OCI-LY3 (cell line): ENCODE measurements at regions not wholly inside any gene's neighbourhood (a gene's known extent, or its start where the extent isn't known, plus 50 kb on each side); places are given as distances from the start of the nearest gene placed in this dataset.
"Not testable (repeated sequence)": the region's sequence is repeated elsewhere in the genome, so short reads cannot be mapped to it uniquely, and the experiment has no call there.

ENCODE experiments used
- H2AFZ ChIP-seq: fragments of 200-600, 300-600 bp; shearing (Covaris generic); 2 replicates; pipeline ENCODE4 v1.6.0; 2014; ENCODE audit warnings: antibody characterized with exemption, low read depth, low read length
- H3K27ac ChIP-seq: fragments of 200-600, 300-600 bp; sonication (generic); 2 replicates; pipeline ENCODE4 v1.5.1; 2014; ENCODE audit warnings: mild to moderate bottlenecking, low read length, moderate library complexity, mixed read lengths
- H3K27me3 ChIP-seq: fragments of 200-600, 300-600 bp; sonication (generic); 2 replicates; pipeline ENCODE4 v1.6.1; 2014; ENCODE audit warnings: low read depth, low read length, mixed read lengths
- H3K36me3 ChIP-seq: fragments of 200-600, 300-600 bp; sonication (generic); replicated peaks from 2 replicates; pipeline ENCODE3; 2014; ENCODE audit warnings: low read depth, low read length, mixed read lengths
- H3K4me1 ChIP-seq: fragments of 300-600, 200-600 bp; sonication (generic); 2 replicates; pipeline ENCODE4 v1.6.1; 2014; ENCODE audit warnings: low read length, mixed read lengths
- H3K4me2 ChIP-seq: fragments of 200-600, 300-600 bp; sonication (generic); 2 replicates; pipeline ENCODE4 v1.6.1; 2014; ENCODE audit warnings: low read length, mixed read lengths
- H3K4me3 ChIP-seq: fragments of 300-600, 200-600 bp; sonication (generic); 2 replicates; pipeline ENCODE4 v1.5.1; 2014; ENCODE audit warnings: antibody characterized with exemption, mild to moderate bottlenecking, low read length, moderate library complexity
- H3K79me2 ChIP-seq: fragments of 300-600, 200-600 bp; shearing (Covaris generic); 2 replicates; pipeline ENCODE4 v1.6.1; 2014; ENCODE audit warnings: mild to moderate bottlenecking, low read length, mixed read lengths
- H3K9ac ChIP-seq: fragments of 300-600, 200-600 bp; shearing (Covaris generic); 2 replicates; pipeline ENCODE4 v1.6.0; 2014; ENCODE audit warnings: mild to moderate bottlenecking, low read length, moderate library complexity
- H3K9me3 ChIP-seq: fragments of 200-600, 300-600 bp; shearing (Covaris generic); 2 replicates; pipeline ENCODE4 v1.6.1; 2014; ENCODE audit warnings: low read length, mixed read lengths; ENCODE audit not compliant: insufficient read depth
- H4K20me1 ChIP-seq: fragments of 200-600, 300-600 bp; sonication (generic); 2 replicates; pipeline ENCODE4 v1.6.1; 2016; ENCODE audit warnings: low read length, mixed read lengths; ENCODE audit not compliant: insufficient read depth
- CTCF ChIP-seq: fragments of 200-600, 300-600 bp; sonication (generic); IDR thresholded peaks from 2 replicates; pipeline ENCODE4 v1.5.1; 2014; ENCODE audit warnings: antibody characterized with exemption, low read length, low read depth
- EZH2phosphoT487 ChIP-seq: fragments of 200-600 bp; shearing (Covaris generic); IDR thresholded peaks from 2 replicates; pipeline ENCODE4 v1.6.1; 2018; ENCODE audit warnings: antibody characterized with exemption, mixed run types, low read depth

- Histone ChIP-seq H3K4me1 (no peaks in the 10 kb centered on the region), H3K79me2 (no peaks in the 10 kb centered on the region)
Observed at GRCh38 chr14:85009506-85009905, 520.4 kb upstream of the FLRT2 start.

GRCh38 chr14:85010186-85010585 is 519.8 kb upstream of the FLRT2 start:
- H3K36me3 ChIP-seq, result no peaks in the 10 kb centered on the region
- H4K20me1 ChIP-seq, result no peaks in the 10 kb centered on the region
- no peak overlapping the region for H3K4me3 ChIP-seq
- H3K9ac ChIP-seq, result no peak overlapping the region
- no peak overlapping the region for H2AFZ ChIP-seq
- H3K4me1 ChIP-seq, result no peaks in the 10 kb centered on the region
- H3K27me3 ChIP-seq, result no peaks in the 10 kb centered on the region
- H3K4me2 ChIP-seq, result no peak overlapping the region
- H3K79me2 ChIP-seq, result no peaks in the 10 kb centered on the region
- H3K9me3 ChIP-seq, result no peaks in the 10 kb centered on the region
- no peak for TF ChIP-seq CTCF
- TF ChIP-seq EZH2phosphoT487, result no peak
- H3K27ac ChIP-seq, result no peak overlapping the region

More at GRCh38 chr14:85009506-85009905, 520.4 kb upstream of the FLRT2 start:
- H3K4me3 ChIP-seq, result no peak overlapping the region
- H3K27ac ChIP-seq, result no peak overlapping the region
- H4K20me1 ChIP-seq, result no peaks in the 10 kb centered on the region
- no peak overlapping the region for H3K4me2 ChIP-seq
- no peak overlapping the region for H2AFZ ChIP-seq
- H3K27me3 ChIP-seq, result no peaks in the 10 kb centered on the region
- no peak for TF ChIP-seq CTCF
- no peak for TF ChIP-seq EZH2phosphoT487
- H3K9me3 ChIP-seq, result no peaks in the 10 kb centered on the region
- H3K36me3 ChIP-seq, result no peaks in the 10 kb centered on the region
- H3K9ac ChIP-seq, result no peak overlapping the region

- no peaks in the 10 kb centered on the region for H3K36me3 ChIP-seq
- no peaks in the 10 kb centered on the region for H3K27me3 ChIP-seq
- no peak overlapping the region for H2AFZ ChIP-seq
- H3K9me3 ChIP-seq, result no peaks in the 10 kb centered on the region
- H3K79me2 ChIP-seq, result no peaks in the 10 kb centered on the region
- H3K4me3 ChIP-seq, result no peak overlapping the region
- no peak overlapping the region for H3K9ac ChIP-seq
- H3K4me1 ChIP-seq, result no peaks in the 10 kb centered on the region
- H3K27ac ChIP-seq, result no peak overlapping the region
- no peaks in the 10 kb centered on the region for H4K20me1 ChIP-seq
- no peak for TF ChIP-seq EZH2phosphoT487
- TF ChIP-seq CTCF, result no peak
- no peak overlapping the region for H3K4me2 ChIP-seq
Observed at GRCh38 chr14:85016496-85016895, 513.4 kb upstream of the FLRT2 start.

- not testable (repeated sequence) for H3K9ac ChIP-seq, H3K27me3 ChIP-seq, H3K79me2 ChIP-seq, H3K27ac ChIP-seq, H3K4me1 ChIP-seq, H3K36me3 ChIP-seq, H3K4me2 ChIP-seq, H2AFZ ChIP-seq, H4K20me1 ChIP-seq, H3K4me3 ChIP-seq, H3K9me3 ChIP-seq
Observed at GRCh38 chr14:85023866-85024265, 506.1 kb upstream of the FLRT2 start.

GRCh38 chr14:85024931-85025330 is 505.0 kb upstream of the FLRT2 start:
- Histone ChIP-seq H3K27me3 (no peaks in the 10 kb centered on the region), H3K9ac (no peak overlapping the region), H3K9me3 (no peaks in the 10 kb centered on the region), H3K27ac (no peak overlapping the region), H3K4me3 (no peak overlapping the region), H2AFZ (no peak overlapping the region), H3K79me2 (no peaks in the 10 kb centered on the region), H3K36me3 (no peaks in the 10 kb centered on the region), H4K20me1 (no peaks in the 10 kb centered on the region), H3K4me2 (no peak overlapping the region), H3K4me1 (no peaks in the 10 kb centered on the region)
- TF ChIP-seq CTCF, result no peak
- no peak for TF ChIP-seq EZH2phosphoT487
